ENCODE measurements at regions not wholly inside any gene's neighbourhood (a gene's known extent, or its start where the extent isn't known, plus 50 kb on each side); places are given as distances from the start of the nearest gene placed in this dataset.

DNA sequence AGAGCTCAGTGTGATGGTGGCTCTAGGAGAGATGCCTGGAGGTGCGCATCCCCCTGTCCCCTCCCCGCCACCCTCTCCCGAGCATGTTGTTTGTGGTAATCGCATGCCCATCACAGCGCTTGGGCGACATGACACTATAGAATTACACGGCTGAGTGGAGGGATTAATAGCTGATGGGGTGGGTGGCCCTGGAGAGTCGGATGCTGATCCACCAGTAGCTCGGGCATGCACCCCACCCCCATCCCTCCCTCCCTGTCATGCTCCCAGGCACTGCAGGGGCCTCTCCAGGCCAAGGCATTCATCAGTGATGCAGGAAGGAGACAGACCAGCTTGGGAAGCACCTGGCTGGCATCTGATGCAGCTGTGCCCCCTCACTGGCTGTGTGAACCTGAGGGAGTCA lies 159.0 kb upstream of the IGSF21 start:
- no peak for TF ChIP-seq GATA3 (IDR thresholded peaks at IDR 0.05; ENCODE audit: low read depth, low read length)
- TF ChIP-seq GATA2 (IDR thresholded peaks at IDR 0.05; ENCODE audit: low read depth, low read length), result no peak
